ENCODE measurements at regions not wholly inside any gene's neighbourhood (a gene's known extent, or its start where the extent isn't known, plus 50 kb on each side); places are given as distances from the start of the nearest gene placed in this dataset.

DNA sequence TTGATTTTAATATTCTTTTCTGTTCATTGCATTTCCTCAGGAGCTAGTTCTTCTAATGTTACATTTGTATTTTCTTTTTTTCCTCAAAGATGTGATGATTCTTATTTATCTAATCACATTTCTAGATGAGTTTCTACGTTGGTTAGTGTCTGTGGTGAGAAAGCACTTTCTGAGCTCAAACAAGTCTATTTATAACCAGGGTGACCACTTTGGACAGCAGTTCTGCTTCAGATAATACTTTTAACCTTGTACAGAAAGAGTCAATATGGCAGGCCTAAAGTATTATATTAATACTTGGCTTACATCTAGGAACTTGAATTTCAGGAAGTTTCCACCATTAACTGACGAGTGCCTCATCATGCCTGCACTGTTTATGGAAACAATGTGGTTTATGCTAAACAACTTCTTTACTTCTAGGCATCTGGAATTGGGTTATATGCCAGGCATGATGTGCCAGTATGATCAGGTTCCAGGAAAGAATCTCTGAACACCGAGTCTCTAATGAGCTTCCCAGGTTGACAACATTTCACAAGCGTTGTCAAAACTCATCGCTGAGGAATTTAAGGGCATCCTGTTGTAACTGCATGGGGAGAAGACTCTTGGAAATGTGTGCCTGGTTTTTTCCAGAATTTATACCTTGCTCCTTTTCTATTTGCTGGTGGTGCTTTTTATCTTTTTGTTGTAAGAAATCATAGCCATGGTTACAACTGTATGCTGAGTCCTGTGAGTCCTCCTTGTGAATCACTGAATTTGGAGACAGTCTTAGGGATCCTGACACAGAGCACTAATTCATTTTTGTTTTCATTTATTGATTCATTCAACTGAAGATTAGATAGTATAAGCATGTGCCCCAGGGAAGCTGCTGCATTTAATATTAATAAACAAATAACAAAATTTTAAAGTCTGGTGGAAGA is 344.4 kb upstream of the PCDH9 start:
- H3K27me3 ChIP-seq: no peaks in the 10 kb centered on the region
- ATAC-seq (ENCODE audit: low FRiP score in 2 of 2): no peak
- 53 to 66% methylated on average over 5 of the region's 5 CpGs for WGBS, 2 donors
- TF ChIP-seq CTCF (IDR thresholded peaks at IDR 0.05): no peak
- TF ChIP-seq EP300 (IDR thresholded peaks at IDR 0.05): no peak
- no peak for TF ChIP-seq POLR2AphosphoS5 (IDR thresholded peaks at IDR 0.05)
- TF ChIP-seq POLR2A (IDR thresholded peaks at IDR 0.05): no peak
- no peak overlapping the region for H3K4me3 ChIP-seq
- DNase-seq: no peak
- H3K4me1 ChIP-seq: no peaks in the 10 kb centered on the region
- H3K36me3 ChIP-seq: no peaks in the 10 kb centered on the region
- no peaks in the 10 kb centered on the region for H3K9me3 ChIP-seq
- no peak overlapping the region for H3K27ac ChIP-seq

DNA sequence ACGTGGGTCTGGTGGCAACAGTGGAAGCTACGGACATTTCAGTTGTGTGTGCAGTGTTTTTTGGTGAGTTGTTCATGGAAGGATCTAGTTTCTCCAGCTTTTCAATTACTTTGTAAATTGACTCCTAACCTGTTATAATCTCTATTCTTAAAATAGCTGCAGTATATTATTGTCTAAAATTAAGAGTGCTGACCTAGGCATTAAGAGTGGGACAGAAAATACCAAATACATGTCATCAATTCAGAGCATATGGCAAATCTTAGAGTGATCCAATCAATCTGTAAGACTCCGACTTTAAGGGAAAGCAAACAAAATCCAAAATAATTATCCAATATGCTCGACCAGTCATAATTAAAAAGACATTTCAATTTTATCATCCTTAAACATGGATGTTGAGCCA is 338.1 kb upstream of the PCDH9 start:
- Histone ChIP-seq H3K4me3 (no peak overlapping the region), H3K9me3 (no peaks in the 10 kb centered on the region), H3K36me3 (no peaks in the 10 kb centered on the region), H3K4me1 (no peaks in the 10 kb centered on the region), H3K27ac (no peak overlapping the region), H3K27me3 (no peaks in the 10 kb centered on the region)
- WGBS, 2 donors: 86 to 88% methylated on average over 4 of the region's 4 CpGs
- no peak for DNase-seq
- no peak for TF ChIP-seq POLR2A (IDR thresholded peaks at IDR 0.05)
- no peak for TF ChIP-seq EP300 (IDR thresholded peaks at IDR 0.05)
- no peak for TF ChIP-seq POLR2AphosphoS5 (IDR thresholded peaks at IDR 0.05)
- TF ChIP-seq CTCF (IDR thresholded peaks at IDR 0.05): no peak
- no peak for ATAC-seq (ENCODE audit: low FRiP score in 2 of 2)

DNA sequence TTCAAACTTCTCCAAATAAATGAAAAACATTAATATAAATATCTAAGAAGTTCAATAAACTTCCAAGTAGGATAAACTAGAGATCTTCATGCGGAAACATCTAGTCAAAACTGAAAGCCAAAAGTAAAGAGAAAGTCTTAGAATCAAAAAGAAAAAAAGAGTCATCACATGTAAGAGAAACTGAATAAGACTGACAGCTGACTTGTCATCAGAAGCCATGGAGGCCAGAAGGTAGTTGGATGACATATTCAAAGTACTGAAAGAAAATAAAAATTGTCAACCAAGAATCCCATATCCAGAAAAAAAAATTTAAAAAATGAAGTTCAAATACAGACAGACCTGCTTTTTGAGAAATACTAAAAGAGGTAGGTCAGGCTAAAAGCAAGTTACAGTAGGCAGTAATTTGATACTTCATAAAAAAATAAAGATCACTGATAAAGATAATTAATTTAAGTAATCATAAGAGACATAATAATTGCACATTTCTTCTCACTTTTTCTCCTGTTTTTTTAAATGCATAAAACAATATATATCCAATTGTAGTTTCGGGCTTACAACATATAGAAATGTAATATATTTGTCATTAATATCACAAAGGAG is 327.6 kb upstream of the PCDH9 start:
- H3K9me3 ChIP-seq: peaks cover 0 to 5% (median 1%) of the 10 kb centered on the region in 4 donors
- no peak overlapping the region for H3K27ac ChIP-seq
- DNase-seq: no peak
- no peaks in the 10 kb centered on the region for H3K27me3 ChIP-seq
- no peak overlapping the region for H3K4me3 ChIP-seq
- WGBS, 2 donors: 87 to 91% methylated on average over 2 of the region's 2 CpGs
- TF ChIP-seq CTCF (IDR thresholded peaks at IDR 0.05) (no peak), EP300 (IDR thresholded peaks at IDR 0.05) (no peak), POLR2A (IDR thresholded peaks at IDR 0.05) (no peak)
- no peaks in the 10 kb centered on the region for H3K36me3 ChIP-seq
- no peaks in the 10 kb centered on the region for H3K4me1 ChIP-seq
- ATAC-seq (ENCODE audit: low FRiP score in 2 of 2): no peak

- Histone ChIP-seq H3K9me3 (peaks cover 0 to 5% (median 1%) of the 10 kb centered on the region in 4 donors), H3K4me1 (no peaks in the 10 kb centered on the region), H3K36me3 (no peaks in the 10 kb centered on the region), H3K27ac (no peak overlapping the region), H3K4me3 (no peak overlapping the region), H3K27me3 (no peaks in the 10 kb centered on the region)
- DNase-seq (no peak), ATAC-seq (ENCODE audit: low FRiP score in 2 of 2) (no peak)
- 33 to 52% methylated on average over 1 of the region's 1 CpG for WGBS, 2 donors
- TF ChIP-seq POLR2AphosphoS5 (IDR thresholded peaks at IDR 0.05) (no peak), EP300 (IDR thresholded peaks at IDR 0.05) (no peak)
Measured at GRCh38 chr13:67557118-67557517, 327.0 kb upstream of the PCDH9 start.

DNA sequence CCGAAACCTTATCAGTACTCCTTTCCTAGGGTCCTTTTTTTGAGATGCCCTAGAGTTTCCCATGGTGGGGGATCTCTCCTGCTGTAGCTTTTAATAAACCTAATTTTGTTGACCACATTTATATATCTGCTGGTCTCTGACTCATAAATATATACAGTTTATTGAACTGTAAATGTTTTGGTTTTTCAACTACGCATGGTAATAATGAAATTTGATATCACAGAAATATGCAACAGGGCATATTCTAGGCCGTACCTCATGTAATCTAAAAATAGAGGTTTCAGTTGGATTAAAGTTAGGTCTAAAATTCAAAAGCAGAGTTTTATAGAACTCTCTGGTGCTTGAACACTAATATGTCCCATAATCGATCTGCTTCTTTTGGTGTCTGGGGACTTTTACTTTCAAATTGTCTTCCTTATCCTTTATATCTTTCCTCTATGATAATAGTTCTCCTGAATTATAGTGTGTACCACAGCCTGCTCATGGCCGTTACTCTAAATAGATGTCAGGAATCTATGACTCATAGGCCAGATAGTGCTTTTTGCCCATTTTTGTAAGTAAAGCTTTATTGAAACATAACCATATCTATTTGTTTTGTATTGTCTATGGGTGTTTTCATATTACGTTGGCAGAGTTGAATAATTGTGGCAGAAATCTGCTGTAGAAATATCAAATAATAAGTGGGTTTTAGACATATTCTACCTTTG is 324.8 kb upstream of the PCDH9 start:
- ATAC-seq (ENCODE audit: low FRiP score in 2 of 2): no peak
- H3K9me3 ChIP-seq: peaks cover 0 to 5% (median 1%) of the 10 kb centered on the region in 4 donors
- H3K4me3 ChIP-seq: no peak overlapping the region
- H3K27ac ChIP-seq: no peak overlapping the region
- no peak for TF ChIP-seq EP300 (IDR thresholded peaks at IDR 0.05)
- TF ChIP-seq CTCF (IDR thresholded peaks at IDR 0.05): no peak
- WGBS, 2 donors: 85 to 90% methylated on average over 6 of the region's 6 CpGs
- H3K4me1 ChIP-seq: no peaks in the 10 kb centered on the region
- H3K36me3 ChIP-seq: no peaks in the 10 kb centered on the region
- no peaks in the 10 kb centered on the region for H3K27me3 ChIP-seq
- DNase-seq: no peak

All from upper lobe of left lung (tissue), 6 donors.